Ascending aorta (tissue), 2 donors: ENCODE measurements at regions not wholly inside any gene's neighbourhood (a gene's known extent, or its start where the extent isn't known, plus 50 kb on each side); places are given as distances from the start of the nearest gene placed in this dataset.
A peak's percentile ranks its signal among the peaks of the same experiment; 100 is the strongest.

Experiments used
- DNase-seq, 2 donors: peaks; one replicate each; pipeline ENCODE4 v3.0.0-alpha.2; 2019; ENCODE audit warnings: low spot score in 2 of 2
- H3K27ac ChIP-seq, 2 donors: fragments of 200-600 bp; sonication (generic); one replicate each; pipeline ENCODE4 v1.5.1; 2016 to 2017; ENCODE audit warnings: mild to moderate bottlenecking in 1 of 2
- H3K27me3 ChIP-seq: fragments of 200-600 bp; sonication (generic); one replicate; pipeline ENCODE4 v1.5.1; 2017
- H3K36me3 ChIP-seq, 2 donors: fragments of 200-600 bp; sonication (generic); one replicate each; pipeline ENCODE4 v1.5.1; 2016
- H3K4me1 ChIP-seq, 2 donors: fragments of 200-600 bp; sonication (generic); one replicate each; pipeline ENCODE4 v1.5.1; 2016 to 2017; ENCODE audit warnings: mild to moderate bottlenecking in 1 of 2
- H3K4me3 ChIP-seq, 2 donors: fragments of 200-600 bp; sonication (generic); one replicate each; pipeline ENCODE4 v1.5.1; 2016 to 2017; ENCODE audit warnings: mild to moderate bottlenecking in 1 of 2
- H3K9me3 ChIP-seq, 2 donors: fragments of 200-600 bp; sonication (generic); one replicate each; pipeline ENCODE4 v1.5.1; 2016
- intact Hi-C: fragments of 100-400 bp; cut with DNase I; formaldehyde crosslinking; loops from one replicate; pipeline ENCODE4 v1.15.1; 2023
- TF ChIP-seq, protein P1 (sequence below), 3 experiments: fragments of 200-600 bp in 2 of 3; fragments of 450-650 bp in 1 of 3; sonication (generic) in 2 of 3; IDR thresholded peaks; one replicate each; pipeline ENCODE4 v1.5.1; 2016 to 2019; ENCODE audit warnings: antibody characterized with exemption in 3 of 3, mild to moderate bottlenecking in 1 of 3, moderate library complexity in 1 of 3

DNA sequence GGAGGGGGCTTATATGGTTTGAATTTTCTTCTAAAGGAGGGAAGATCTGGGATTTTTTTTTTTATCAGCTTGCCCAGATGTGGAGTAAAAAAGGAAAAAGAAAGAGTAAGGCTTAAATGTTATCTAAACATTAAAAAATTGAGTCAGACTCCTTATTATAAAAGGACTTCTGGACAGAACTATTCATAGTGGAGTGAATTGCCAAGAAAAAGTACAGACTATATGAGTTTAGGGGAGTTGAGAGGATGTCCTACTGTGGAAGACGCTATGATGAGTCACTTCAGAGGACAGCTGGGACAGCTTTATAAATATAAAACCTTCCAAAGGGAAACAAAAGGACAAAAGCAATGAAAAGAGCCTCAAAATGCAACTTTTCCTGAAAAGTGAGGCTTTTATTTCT, 73.0 kb downstream of the TFPI2 start:
- Histone ChIP-seq H3K36me3 (no peaks in the 10 kb centered on the region), H3K9me3 (no peaks in the 10 kb centered on the region), H3K4me3 (no peak overlapping the region), H3K27ac (peak overlapping the region in 1 of 2 donors; percentile 3), H3K27me3 (no peaks in the 10 kb centered on the region), H3K4me1 (peaks cover 0 to 4% of the 10 kb centered on the region in 2 donors)
- TF ChIP-seq, protein P1, sequence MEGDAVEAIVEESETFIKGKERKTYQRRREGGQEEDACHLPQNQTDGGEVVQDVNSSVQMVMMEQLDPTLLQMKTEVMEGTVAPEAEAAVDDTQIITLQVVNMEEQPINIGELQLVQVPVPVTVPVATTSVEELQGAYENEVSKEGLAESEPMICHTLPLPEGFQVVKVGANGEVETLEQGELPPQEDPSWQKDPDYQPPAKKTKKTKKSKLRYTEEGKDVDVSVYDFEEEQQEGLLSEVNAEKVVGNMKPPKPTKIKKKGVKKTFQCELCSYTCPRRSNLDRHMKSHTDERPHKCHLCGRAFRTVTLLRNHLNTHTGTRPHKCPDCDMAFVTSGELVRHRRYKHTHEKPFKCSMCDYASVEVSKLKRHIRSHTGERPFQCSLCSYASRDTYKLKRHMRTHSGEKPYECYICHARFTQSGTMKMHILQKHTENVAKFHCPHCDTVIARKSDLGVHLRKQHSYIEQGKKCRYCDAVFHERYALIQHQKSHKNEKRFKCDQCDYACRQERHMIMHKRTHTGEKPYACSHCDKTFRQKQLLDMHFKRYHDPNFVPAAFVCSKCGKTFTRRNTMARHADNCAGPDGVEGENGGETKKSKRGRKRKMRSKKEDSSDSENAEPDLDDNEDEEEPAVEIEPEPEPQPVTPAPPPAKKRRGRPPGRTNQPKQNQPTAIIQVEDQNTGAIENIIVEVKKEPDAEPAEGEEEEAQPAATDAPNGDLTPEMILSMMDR (IDR thresholded peaks at IDR 0.05) = no peak
- no peak for DNase-seq
- intact Hi-C loops = no loop called here

DNA sequence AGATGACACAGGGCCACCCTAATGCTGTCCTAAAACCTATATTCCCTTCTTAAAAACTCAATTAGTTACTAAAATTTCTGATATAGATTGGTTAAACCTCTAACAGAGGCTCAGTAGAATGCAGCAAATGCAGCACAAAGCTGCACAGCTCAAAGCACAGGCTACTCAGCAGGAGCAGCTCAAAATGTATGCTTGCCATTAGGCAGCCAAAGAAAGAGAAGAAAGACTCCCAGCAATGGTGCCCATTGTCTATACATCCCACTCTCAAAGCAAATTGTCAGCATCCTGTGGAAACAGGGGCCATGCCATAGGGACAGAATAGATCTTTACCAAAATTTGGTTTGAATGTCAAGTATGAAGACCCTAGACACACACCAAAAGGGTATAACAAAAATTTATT, 73.5 kb downstream of the TFPI2 start:
- TF ChIP-seq, protein P1 (IDR thresholded peaks at IDR 0.05) = no peak
- H3K4me1 ChIP-seq = peaks cover 0 to 4% of the 10 kb centered on the region in 2 donors

DNA sequence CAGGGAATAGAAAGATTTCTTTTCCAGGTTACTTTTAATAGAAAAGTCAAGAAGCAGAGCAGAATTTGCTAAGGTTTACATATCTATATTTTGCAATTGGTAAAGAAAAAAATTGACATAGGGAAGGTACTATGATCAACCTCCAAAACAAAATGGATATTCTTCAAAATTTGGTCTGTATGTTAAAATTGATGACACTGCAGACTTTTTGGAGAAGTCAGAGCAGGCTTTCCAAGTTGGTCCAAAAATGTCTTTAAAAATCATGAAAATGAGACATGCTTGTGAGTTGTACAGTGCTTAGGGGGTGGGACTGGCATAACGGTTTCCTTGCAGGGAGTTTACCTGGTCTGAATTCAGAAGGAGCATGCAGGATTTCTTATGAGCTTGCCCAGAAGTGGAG, 77.0 kb downstream of the TFPI2 start:
- intact Hi-C loops = no loop called here
- DNase-seq = no peak
- Histone ChIP-seq H3K4me1 (peaks cover 0 to 6% of the 10 kb centered on the region in 2 donors), H3K27me3 (no peaks in the 10 kb centered on the region), H3K4me3 (no peak overlapping the region), H3K27ac (no peak overlapping the region), H3K9me3 (no peaks in the 10 kb centered on the region), H3K36me3 (no peaks in the 10 kb centered on the region)
- TF ChIP-seq, protein P1 (IDR thresholded peaks at IDR 0.05) = no peak

More for the DNA sequence above, 73.5 kb downstream of the TFPI2 start:
- H3K27me3 ChIP-seq = no peaks in the 10 kb centered on the region
- no peaks in the 10 kb centered on the region for H3K36me3 ChIP-seq
- DNase-seq = no peak
- no peak overlapping the region for H3K4me3 ChIP-seq
- H3K27ac ChIP-seq = peak overlapping the region in 1 of 2 donors; percentile 3
- no peaks in the 10 kb centered on the region for H3K9me3 ChIP-seq
- intact Hi-C loops = no loop called here

DNA sequence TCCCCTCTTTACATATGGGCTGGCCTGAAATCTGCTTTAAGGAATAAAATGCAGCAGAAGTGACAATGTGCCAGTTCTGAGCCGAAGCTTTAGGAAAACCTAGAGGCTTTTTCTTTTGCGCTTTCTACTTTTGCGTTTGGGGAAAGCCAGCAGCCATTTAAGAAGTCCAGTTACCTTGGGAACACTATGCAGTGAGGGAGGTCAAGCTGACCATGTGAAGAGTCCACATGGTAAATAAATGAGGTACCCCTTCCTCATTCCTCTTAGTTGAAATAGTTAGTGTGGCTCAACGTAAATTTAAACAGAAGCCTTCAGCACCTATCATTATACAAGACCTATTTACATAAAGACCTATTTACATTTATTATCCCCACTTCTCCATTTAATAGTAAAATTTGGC, 78.5 kb downstream of the TFPI2 start:
- H3K4me3 ChIP-seq = no peak overlapping the region
- intact Hi-C loops = no loop called here
- no peaks in the 10 kb centered on the region for H3K27me3 ChIP-seq
- H3K36me3 ChIP-seq = no peaks in the 10 kb centered on the region
- H3K4me1 ChIP-seq = peaks cover 0 to 4% of the 10 kb centered on the region in 2 donors
- H3K9me3 ChIP-seq = no peaks in the 10 kb centered on the region
- DNase-seq = no peak
- TF ChIP-seq, protein P1 (IDR thresholded peaks at IDR 0.05) = no peak
- no peak overlapping the region for H3K27ac ChIP-seq

DNA sequence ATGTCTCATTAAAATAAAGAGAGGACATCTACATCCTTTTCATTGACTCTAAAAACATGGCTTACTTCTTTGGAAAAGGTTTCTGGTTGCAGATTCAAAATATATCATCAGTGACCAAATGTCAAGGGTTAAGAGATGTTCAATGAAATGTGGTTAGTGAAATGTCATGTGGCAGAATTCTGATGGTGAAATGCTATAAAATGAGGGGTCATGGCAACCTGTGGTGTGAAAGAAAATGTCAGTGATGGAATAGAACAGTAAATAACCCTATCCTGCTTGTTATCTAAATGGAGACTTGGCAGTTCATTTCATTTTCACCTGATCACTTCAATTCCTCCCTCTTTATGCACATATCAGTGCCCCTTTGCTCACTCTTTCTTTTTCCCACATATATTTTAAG, 79.4 kb downstream of the TFPI2 start:
- H3K27me3 ChIP-seq = no peaks in the 10 kb centered on the region
- H3K9me3 ChIP-seq = no peaks in the 10 kb centered on the region
- no peak overlapping the region for H3K4me3 ChIP-seq
- H3K4me1 ChIP-seq = peaks cover 0 to 2% of the 10 kb centered on the region in 2 donors
- TF ChIP-seq, protein P1 (IDR thresholded peaks at IDR 0.05) = no peak
- intact Hi-C loops = no loop called here
- H3K27ac ChIP-seq = peak overlapping the region in 1 of 2 donors; percentile 23
- no peaks in the 10 kb centered on the region for H3K36me3 ChIP-seq
- no peak for DNase-seq

DNA sequence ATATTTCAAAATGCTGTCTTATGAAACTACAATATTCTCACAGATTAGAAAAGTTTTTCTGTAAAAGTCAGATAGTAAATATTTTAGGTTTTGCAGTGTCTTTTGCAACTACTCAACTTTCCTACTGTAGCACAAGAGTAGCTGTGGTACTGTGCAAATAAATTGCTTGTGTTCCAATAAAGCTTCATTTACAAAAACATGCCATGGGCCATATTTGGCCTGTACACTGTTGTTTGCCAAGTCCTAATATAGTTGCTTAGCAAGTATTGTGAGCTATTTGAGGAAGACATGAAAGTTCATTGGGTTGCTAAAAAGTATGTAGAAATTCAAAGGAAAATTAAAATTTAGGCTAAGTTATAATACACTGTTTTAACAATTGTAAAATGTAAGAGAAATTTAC, 80.0 kb downstream of the TFPI2 start:
- no peak overlapping the region for H3K27ac ChIP-seq
- TF ChIP-seq, protein P1 (IDR thresholded peaks at IDR 0.05) = no peak
- H3K4me1 ChIP-seq = peaks cover 0 to 2% of the 10 kb centered on the region in 2 donors
- H3K36me3 ChIP-seq = no peaks in the 10 kb centered on the region
- DNase-seq = no peak
- no peaks in the 10 kb centered on the region for H3K27me3 ChIP-seq
- H3K9me3 ChIP-seq = no peaks in the 10 kb centered on the region
- H3K4me3 ChIP-seq = no peak overlapping the region
- intact Hi-C loops = no loop called here
